Parathyroid adenoma (tissue), 2 donors: ENCODE measurements at regions not wholly inside any gene's neighbourhood (a gene's known extent, or its start where the extent isn't known, plus 50 kb on each side); places are given as distances from the start of the nearest gene placed in this dataset.

Experiments
- H2AFZ ChIP-seq: fragments of 300-600 bp; sonication (generic); one replicate; pipeline ENCODE4 v1.7.0; 2017; ENCODE audit warnings: antibody characterized with exemption, mild to moderate bottlenecking
- H3K27ac ChIP-seq: fragments of 300-600 bp; sonication (generic); one replicate; pipeline ENCODE4 v1.7.0; 2017
- H3K27me3 ChIP-seq: fragments of 300-600 bp; sonication (generic); one replicate; pipeline ENCODE4 v1.7.0; 2017; ENCODE audit warnings: low read length; ENCODE audit not compliant: control insufficient read depth, insufficient read depth
- H3K36me3 ChIP-seq: fragments of 300-600 bp; sonication (generic); one replicate; pipeline ENCODE4 v1.7.0; 2017; ENCODE audit warnings: low read length; ENCODE audit not compliant: control insufficient read depth, insufficient read depth
- H3K4me1 ChIP-seq: fragments of 300-600 bp; sonication (generic); one replicate; pipeline ENCODE4 v1.7.0; 2017; ENCODE audit warnings: control low read depth
- H3K4me2 ChIP-seq: fragments of 300-600 bp; sonication (generic); one replicate; pipeline ENCODE4 v1.7.0; 2017; ENCODE audit warnings: low read length
- H3K4me3 ChIP-seq: fragments of 300-600 bp; sonication (generic); one replicate; pipeline ENCODE4 v1.7.0; 2017; ENCODE audit warnings: low read depth, low read length
- H3K79me2 ChIP-seq: fragments of 300-600 bp; sonication (generic); one replicate; pipeline ENCODE4 v1.7.0; 2017; ENCODE audit warnings: control low read depth
- H3K9ac ChIP-seq: fragments of 300-600 bp; sonication (generic); one replicate; pipeline ENCODE4 v1.7.0; 2017; ENCODE audit warnings: mild to moderate bottlenecking
- H3K9me3 ChIP-seq: fragments of 300-600 bp; sonication (generic); one replicate; pipeline ENCODE4 v1.7.0; 2017; ENCODE audit warnings: low read length; ENCODE audit not compliant: control insufficient read depth
- TF ChIP-seq, protein P1 (sequence below): fragments of 300-600 bp; sonication (generic); IDR thresholded peaks from one replicate; pipeline ENCODE4 v1.7.0; 2017; ENCODE audit warnings: antibody characterized with exemption, mild to moderate bottlenecking
- donor health status: primary hyperparathyroidism.

DNA sequence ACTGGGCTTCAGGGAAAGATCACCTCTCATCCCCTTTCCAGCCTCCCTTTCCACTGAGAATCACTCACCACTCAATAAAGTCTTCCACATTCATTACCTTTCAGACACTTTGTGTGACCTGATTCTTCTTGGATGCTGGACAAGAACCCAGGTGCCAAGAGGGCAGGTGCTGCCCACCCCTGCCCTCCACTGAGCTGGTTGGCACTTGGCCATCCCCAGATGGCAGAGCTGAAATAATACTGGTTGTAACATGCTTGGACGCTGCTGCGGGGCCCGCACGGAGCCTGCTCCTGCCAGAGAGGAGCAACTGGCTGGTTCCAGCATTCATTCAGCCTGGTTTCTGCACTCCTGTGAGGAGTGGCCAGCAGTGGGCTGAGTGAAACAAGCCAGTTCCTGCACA, 386.7 kb upstream of the CCDC196 start:
- no peak overlapping the region for H3K9ac ChIP-seq
- no peak overlapping the region for H3K4me3 ChIP-seq
- H3K4me2 ChIP-seq = no peak overlapping the region
- H3K9me3 ChIP-seq = no peaks in the 10 kb centered on the region
- H3K27me3 ChIP-seq = no peaks in the 10 kb centered on the region
- H3K4me1 ChIP-seq = no peaks in the 10 kb centered on the region
- no peak overlapping the region for H3K27ac ChIP-seq
- no peaks in the 10 kb centered on the region for H3K36me3 ChIP-seq
- H2AFZ ChIP-seq = no peak overlapping the region
- TF ChIP-seq, protein P1, sequence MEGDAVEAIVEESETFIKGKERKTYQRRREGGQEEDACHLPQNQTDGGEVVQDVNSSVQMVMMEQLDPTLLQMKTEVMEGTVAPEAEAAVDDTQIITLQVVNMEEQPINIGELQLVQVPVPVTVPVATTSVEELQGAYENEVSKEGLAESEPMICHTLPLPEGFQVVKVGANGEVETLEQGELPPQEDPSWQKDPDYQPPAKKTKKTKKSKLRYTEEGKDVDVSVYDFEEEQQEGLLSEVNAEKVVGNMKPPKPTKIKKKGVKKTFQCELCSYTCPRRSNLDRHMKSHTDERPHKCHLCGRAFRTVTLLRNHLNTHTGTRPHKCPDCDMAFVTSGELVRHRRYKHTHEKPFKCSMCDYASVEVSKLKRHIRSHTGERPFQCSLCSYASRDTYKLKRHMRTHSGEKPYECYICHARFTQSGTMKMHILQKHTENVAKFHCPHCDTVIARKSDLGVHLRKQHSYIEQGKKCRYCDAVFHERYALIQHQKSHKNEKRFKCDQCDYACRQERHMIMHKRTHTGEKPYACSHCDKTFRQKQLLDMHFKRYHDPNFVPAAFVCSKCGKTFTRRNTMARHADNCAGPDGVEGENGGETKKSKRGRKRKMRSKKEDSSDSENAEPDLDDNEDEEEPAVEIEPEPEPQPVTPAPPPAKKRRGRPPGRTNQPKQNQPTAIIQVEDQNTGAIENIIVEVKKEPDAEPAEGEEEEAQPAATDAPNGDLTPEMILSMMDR = no peak
- H3K79me2 ChIP-seq = no peaks in the 10 kb centered on the region

DNA sequence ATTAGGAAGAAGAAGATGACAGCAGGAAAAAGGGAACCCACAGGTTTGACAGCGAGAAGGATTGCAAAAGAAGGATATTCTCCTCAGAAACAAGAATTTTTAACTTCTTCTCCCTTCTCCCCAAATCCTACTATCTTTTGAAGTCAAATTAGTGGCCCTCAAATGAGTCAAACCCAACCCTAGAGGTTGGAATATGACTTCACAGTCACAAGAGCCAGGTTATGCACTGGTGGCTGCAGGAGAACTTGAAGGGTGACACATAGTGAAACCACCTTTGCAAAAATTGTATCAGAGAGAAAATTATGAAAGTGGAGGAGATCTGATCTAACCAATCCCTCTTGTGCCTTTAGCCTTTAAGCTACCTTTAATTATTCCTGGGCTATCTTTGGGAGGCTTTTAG, 386.2 kb upstream of the CCDC196 start:
- Histone ChIP-seq H3K36me3 (no peaks in the 10 kb centered on the region), H3K4me2 (no peak overlapping the region), H3K9me3 (no peaks in the 10 kb centered on the region), H3K4me1 (no peaks in the 10 kb centered on the region), H3K27ac (no peak overlapping the region), H3K4me3 (no peak overlapping the region), H3K79me2 (no peaks in the 10 kb centered on the region), H2AFZ (no peak overlapping the region), H3K9ac (no peak overlapping the region), H3K27me3 (no peaks in the 10 kb centered on the region)
- TF ChIP-seq, protein P1 = no peak

DNA sequence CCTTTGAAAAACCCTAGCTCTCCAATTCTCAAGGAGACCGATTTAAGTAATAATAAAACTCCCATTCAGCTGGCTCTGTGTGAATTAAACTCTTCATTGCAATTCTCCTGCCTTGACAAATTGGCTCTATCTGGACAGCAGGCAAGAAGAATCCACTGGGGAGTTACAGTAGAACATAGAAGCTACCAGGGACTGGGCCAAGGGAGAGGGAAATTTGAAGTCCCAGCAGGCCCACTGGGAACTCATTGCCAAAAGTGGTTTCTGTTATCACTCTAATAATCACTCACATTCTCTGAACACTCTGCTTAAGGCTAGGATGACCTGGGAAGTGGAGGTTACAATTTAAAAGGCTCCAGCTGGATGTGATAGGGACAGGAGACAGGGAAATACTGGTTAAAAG, 384.5 kb upstream of the CCDC196 start:
- Histone ChIP-seq H3K4me1 (no peaks in the 10 kb centered on the region), H3K4me2 (no peak overlapping the region), H3K36me3 (no peaks in the 10 kb centered on the region), H3K27me3 (no peaks in the 10 kb centered on the region), H3K9ac (no peak overlapping the region), H2AFZ (no peak overlapping the region), H3K27ac (no peak overlapping the region), H3K9me3 (no peaks in the 10 kb centered on the region), H3K79me2 (no peaks in the 10 kb centered on the region), H3K4me3 (no peak overlapping the region)
- TF ChIP-seq, protein P1 = no peak

GRCh38 chr14:66104486-66104885, 381.7 kb upstream of the CCDC196 start:
- H3K4me1 ChIP-seq = no peaks in the 10 kb centered on the region
- no peak overlapping the region for H3K27ac ChIP-seq
- H3K36me3 ChIP-seq = no peaks in the 10 kb centered on the region
- H3K79me2 ChIP-seq = no peaks in the 10 kb centered on the region
- H3K27me3 ChIP-seq = no peaks in the 10 kb centered on the region
- no peak overlapping the region for H2AFZ ChIP-seq
- TF ChIP-seq, protein P1 = no peak
- no peak overlapping the region for H3K9ac ChIP-seq
- no peak overlapping the region for H3K4me2 ChIP-seq
- H3K9me3 ChIP-seq = no peaks in the 10 kb centered on the region
- H3K4me3 ChIP-seq = no peak overlapping the region

- Histone ChIP-seq H3K36me3 (no peaks in the 10 kb centered on the region), H3K79me2 (no peaks in the 10 kb centered on the region), H3K4me3 (no peak overlapping the region), H3K27ac (no peak overlapping the region), H3K4me1 (no peaks in the 10 kb centered on the region), H2AFZ (no peak overlapping the region), H3K4me2 (no peak overlapping the region), H3K9ac (no peak overlapping the region), H3K9me3 (no peaks in the 10 kb centered on the region), H3K27me3 (no peaks in the 10 kb centered on the region)
- TF ChIP-seq, protein P1 = no peak
Observed at GRCh38 chr14:66105815-66106214, 380.4 kb upstream of the CCDC196 start.
